Activated CD8-positive, alpha-beta memory T cell treated with anti-CD3 and anti-CD28 coated beads for 36 hours (primary cell): ENCODE measurements at regions not wholly inside any gene's neighbourhood (a gene's known extent, or its start where the extent isn't known, plus 50 kb on each side); places are given as distances from the start of the nearest gene placed in this dataset.

Source experiments
- CTCF ChIA-PET: fragments of 350-600 bp; sonication (Branson Sonifier 250); formaldehyde crosslinking; loops from one replicate; lab custom pipeline; 2021; ENCODE audit warnings: antibody characterized with exemption; lab: Charles Lee
- POLR2A ChIA-PET: fragments of 350-600 bp; sonication (Branson Sonifier 250); formaldehyde crosslinking; loops from one replicate; lab custom pipeline; 2021; ENCODE audit warnings: antibody characterized with exemption; lab: Charles Lee

GRCh38 chr4:82201805-82202641 is 171.8 kb downstream of the HNRNPD start:
- ChIA-PET CTCF (interaction anchor here (0.6 to 1.9 kb wide), 4 partner anchors 65 to 737 kb away, joined by 3 to 5 read pairs (median 3); no protein-coding TSS in a partner anchor), POLR2A (no interaction called here)

GRCh38 chr4:82201303-82201702 is 172.5 kb downstream of the HNRNPD start:
- ChIA-PET CTCF (interaction anchor here (0.6 to 1.9 kb wide), 4 partner anchors 64 to 736 kb away, joined by 3 to 5 read pairs (median 3); no protein-coding TSS in a partner anchor), POLR2A (no interaction called here)

- ChIA-PET CTCF (no interaction called here), POLR2A (no interaction called here)
Measured at GRCh38 chr4:82200046-82200445, 173.7 kb downstream of the HNRNPD start.

GRCh38 chr4:82194329-82194728 is 179.5 kb downstream of the HNRNPD start:
- ChIA-PET POLR2A (no interaction called here), CTCF (no interaction called here)

GRCh38 chr4:82192017-82192673 is 181.6 kb downstream of the HNRNPD start:
- ChIA-PET CTCF (no interaction called here), POLR2A (no interaction called here)

- POLR2A ChIA-PET = no interaction called here
Measured at GRCh38 chr4:82181789-82182188, 192.0 kb downstream of the HNRNPD start.

GRCh38 chr4:82172186-82172585 is 201.6 kb downstream of the HNRNPD start:
- ChIA-PET POLR2A (no interaction called here), CTCF (no interaction called here)

More at GRCh38 chr4:82181789-82182188, 192.0 kb downstream of the HNRNPD start:
- CTCF ChIA-PET = no interaction called here

GRCh38 chr4:82171531-82172155 is 202.1 kb downstream of the HNRNPD start:
- CTCF ChIA-PET = no interaction called here
- POLR2A ChIA-PET = no interaction called here

GRCh38 chr4:82149750-82150149 is 224.0 kb downstream of the HNRNPD start:
- ChIA-PET POLR2A (no interaction called here), CTCF (no interaction called here)

GRCh38 chr4:82145850-82146249 is 227.9 kb downstream of the HNRNPD start:
- CTCF ChIA-PET = interaction anchor here (0.5 to 0.7 kb wide), 2 partner anchors 42 to 199 kb away, joined by 3 to 4 read pairs; no protein-coding TSS in a partner anchor

GRCh38 chr4:82140422-82140821 is 233.4 kb downstream of the HNRNPD start:
- CTCF ChIA-PET = no interaction called here
- POLR2A ChIA-PET = no interaction called here

More at GRCh38 chr4:82145850-82146249, 227.9 kb downstream of the HNRNPD start:
- POLR2A ChIA-PET = no interaction called here

GRCh38 chr4:82139287-82139686 is 234.5 kb downstream of the HNRNPD start:
- POLR2A ChIA-PET = interaction anchor here (1.8 kb wide), 1 partner anchor 290 kb away, joined by 4 read pairs; no protein-coding TSS in a partner anchor
- CTCF ChIA-PET = no interaction called here

GRCh38 chr4:82138374-82138773 is 235.4 kb downstream of the HNRNPD start:
- ChIA-PET CTCF (no interaction called here), POLR2A (interaction anchor here (1.8 kb wide), 1 partner anchor 291 kb away, joined by 4 read pairs; no protein-coding TSS in a partner anchor)

GRCh38 chr4:82136161-82136801 is 237.5 kb downstream of the HNRNPD start:
- ChIA-PET CTCF (no interaction called here), POLR2A (no interaction called here)

- ChIA-PET CTCF (no interaction called here), POLR2A (no interaction called here)
Measured at GRCh38 chr4:82128355-82128754, 245.4 kb downstream of the HNRNPD start.

- POLR2A ChIA-PET = no interaction called here
- CTCF ChIA-PET = no interaction called here
Measured at GRCh38 chr4:82126512-82127040, 247.2 kb downstream of the HNRNPD start.

GRCh38 chr4:82125787-82126297 is 247.9 kb downstream of the HNRNPD start:
- CTCF ChIA-PET = no interaction called here
- POLR2A ChIA-PET = no interaction called here

GRCh38 chr4:82124932-82125786 is 248.6 kb downstream of the HNRNPD start:
- POLR2A ChIA-PET = no interaction called here
- CTCF ChIA-PET = no interaction called here
